NB4 (cell line): ENCODE measurements at regions not wholly inside any gene's neighbourhood (a gene's known extent, or its start where the extent isn't known, plus 50 kb on each side); places are given as distances from the start of the nearest gene placed in this dataset.

ENCODE experiments used
- MYC ChIP-seq: IDR thresholded peaks from 2 replicates; pipeline ENCODE4 v1.6.1; 2011; ENCODE audit warnings: low read depth, low read length
- POLR2A ChIP-seq: IDR thresholded peaks from 2 replicates; pipeline ENCODE4 v1.6.1; 2011; ENCODE audit warnings: mild to moderate bottlenecking; ENCODE audit not compliant: insufficient read length; ENCODE audit errors: extremely low read depth
- TF ChIP-seq, protein P1 (sequence below): IDR thresholded peaks from one replicate; pipeline ENCODE4 v1.5.1; 2012; ENCODE audit warnings: low read depth, low read length
- TF ChIP-seq, protein P2 (sequence below): IDR thresholded peaks from 2 replicates; pipeline ENCODE4 v1.6.1; 2011; ENCODE audit warnings: low read depth, low read length

DNA sequence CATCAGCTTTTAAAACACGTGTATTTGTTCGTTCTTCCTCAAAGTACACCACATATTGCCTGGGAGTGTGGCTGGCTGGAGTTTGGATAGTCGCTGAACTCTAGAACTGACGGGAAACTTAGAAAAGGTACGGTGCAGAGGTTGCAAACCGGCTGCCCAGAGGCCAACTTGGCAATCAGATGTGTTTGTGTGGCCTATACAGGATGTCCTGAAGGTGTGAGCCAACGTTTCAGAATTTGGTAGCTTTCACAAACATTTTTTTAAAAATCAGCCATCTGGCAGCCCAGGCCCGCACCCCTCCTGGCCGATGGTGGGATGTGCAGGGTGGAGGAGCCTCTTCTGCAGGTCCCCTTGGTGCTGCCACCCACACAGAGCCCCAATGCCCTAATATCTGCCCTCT, 73.6 kb upstream of the SLC25A33 start:
- TF ChIP-seq, protein P1, sequence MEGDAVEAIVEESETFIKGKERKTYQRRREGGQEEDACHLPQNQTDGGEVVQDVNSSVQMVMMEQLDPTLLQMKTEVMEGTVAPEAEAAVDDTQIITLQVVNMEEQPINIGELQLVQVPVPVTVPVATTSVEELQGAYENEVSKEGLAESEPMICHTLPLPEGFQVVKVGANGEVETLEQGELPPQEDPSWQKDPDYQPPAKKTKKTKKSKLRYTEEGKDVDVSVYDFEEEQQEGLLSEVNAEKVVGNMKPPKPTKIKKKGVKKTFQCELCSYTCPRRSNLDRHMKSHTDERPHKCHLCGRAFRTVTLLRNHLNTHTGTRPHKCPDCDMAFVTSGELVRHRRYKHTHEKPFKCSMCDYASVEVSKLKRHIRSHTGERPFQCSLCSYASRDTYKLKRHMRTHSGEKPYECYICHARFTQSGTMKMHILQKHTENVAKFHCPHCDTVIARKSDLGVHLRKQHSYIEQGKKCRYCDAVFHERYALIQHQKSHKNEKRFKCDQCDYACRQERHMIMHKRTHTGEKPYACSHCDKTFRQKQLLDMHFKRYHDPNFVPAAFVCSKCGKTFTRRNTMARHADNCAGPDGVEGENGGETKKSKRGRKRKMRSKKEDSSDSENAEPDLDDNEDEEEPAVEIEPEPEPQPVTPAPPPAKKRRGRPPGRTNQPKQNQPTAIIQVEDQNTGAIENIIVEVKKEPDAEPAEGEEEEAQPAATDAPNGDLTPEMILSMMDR: no peak
- TF ChIP-seq POLR2A (no peak), MYC (no peak)
- TF ChIP-seq, protein P2, sequence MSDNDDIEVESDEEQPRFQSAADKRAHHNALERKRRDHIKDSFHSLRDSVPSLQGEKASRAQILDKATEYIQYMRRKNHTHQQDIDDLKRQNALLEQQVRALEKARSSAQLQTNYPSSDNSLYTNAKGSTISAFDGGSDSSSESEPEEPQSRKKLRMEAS: no peak
